Fibroblast of lung (primary cell): ENCODE measurements at regions not wholly inside any gene's neighbourhood (a gene's known extent, or its start where the extent isn't known, plus 50 kb on each side); places are given as distances from the start of the nearest gene placed in this dataset.
"Not testable (repeated sequence)": the region's sequence is repeated elsewhere in the genome, so short reads cannot be mapped to it uniquely, and the experiment has no call there.

ENCODE experiments used
- DNase-seq, 2 donors: peaks; one replicate each; pipeline versions ENCODE4 v3.0.0 to v3.0.0-alpha.2; 2010; ENCODE audit warnings: low read depth in 2 of 2
- H2AFZ ChIP-seq: 2 replicates; pipeline ENCODE4 v1.5.1; 2012; ENCODE audit warnings: low read length, control low read depth, inconsistent platforms
- H3K27ac ChIP-seq: 2 replicates; pipeline ENCODE4 v1.5.1; 2011; ENCODE audit warnings: low read length, control low read depth; ENCODE audit not compliant: insufficient read depth
- H3K27me3 ChIP-seq: 2 replicates; pipeline ENCODE4 v1.5.1; 2011; ENCODE audit warnings: mild to moderate bottlenecking, low read length; ENCODE audit not compliant: control insufficient read depth, insufficient read depth
- H3K36me3 ChIP-seq: 2 replicates; pipeline ENCODE4 v1.5.1; 2011; ENCODE audit warnings: low read length; ENCODE audit not compliant: control insufficient read depth, insufficient read depth
- H3K4me1 ChIP-seq: 2 replicates; pipeline ENCODE4 v1.5.1; 2011; ENCODE audit warnings: low read length; ENCODE audit not compliant: control insufficient read depth, insufficient read depth; ENCODE audit errors: extremely low read depth
- H3K4me2 ChIP-seq: 2 replicates; pipeline ENCODE4 v1.5.1; 2011; ENCODE audit warnings: low read length, control low read depth; ENCODE audit not compliant: insufficient read depth; ENCODE audit errors: extremely low read depth
- H3K4me3 ChIP-seq, 4 experiments: fragments of 200-600 bp in 1 of 4; sonication (generic) in 1 of 4; replicated peaks in 1 of 4; 2 replicates each; pipeline ENCODE4 v1.5.1; 2011 to 2016; ENCODE audit warnings: low read length in 4 of 4, low read depth in 3 of 4, mild to moderate bottlenecking in 3 of 4, control low read depth in 2 of 4, inconsistent platforms in 1 of 4, mixed read lengths in 1 of 4; ENCODE audit not compliant: insufficient read depth in 1 of 4; ENCODE audit errors: control extremely low read depth in 1 of 4
- H3K79me2 ChIP-seq: 2 replicates; pipeline ENCODE4 v1.5.1; 2012; ENCODE audit warnings: mild to moderate bottlenecking, low read length, inconsistent platforms; ENCODE audit not compliant: control insufficient read depth, insufficient read depth
- H3K9ac ChIP-seq: 2 replicates; pipeline ENCODE4 v1.5.1; 2011; ENCODE audit warnings: mild to moderate bottlenecking, low read length, control low read depth; ENCODE audit not compliant: insufficient read depth
- H3K9me3 ChIP-seq: 2 replicates; pipeline ENCODE4 v1.5.1; 2012; ENCODE audit warnings: low read depth, low read length; ENCODE audit not compliant: control insufficient read depth, insufficient read depth
- H4K20me1 ChIP-seq: 2 replicates; pipeline ENCODE4 v1.5.1; 2011; ENCODE audit warnings: low read length; ENCODE audit not compliant: control insufficient read depth, insufficient read depth; ENCODE audit errors: extremely low read depth
- CTCF ChIP-seq, 2 donors: IDR thresholded peaks in 1 of 2; conservative IDR thresholded peaks in 1 of 2; 1 replicate in 1 of 2; 2 replicates in 1 of 2; pipeline ENCODE4 v1.5.1; 2011 to 2012; ENCODE audit warnings: low read length in 2 of 2, control low read depth in 1 of 2, inconsistent platforms in 1 of 2, low read depth in 1 of 2, mild to moderate bottlenecking in 1 of 2
- EZH2 ChIP-seq: IDR thresholded peaks from 2 replicates; pipeline ENCODE4 v1.5.1; 2012; ENCODE audit warnings: low read length, control low read depth, mild to moderate bottlenecking; ENCODE audit errors: missing control alignments

- Histone ChIP-seq H3K9ac (no peak overlapping the region), H3K27ac (no peak overlapping the region), H3K9me3 (no peaks in the 10 kb centered on the region), H3K4me3 (no peak overlapping the region), H2AFZ (no peak overlapping the region), H3K27me3 (no peaks in the 10 kb centered on the region), H4K20me1 (no peaks in the 10 kb centered on the region), H3K36me3 (no peaks in the 10 kb centered on the region), H3K4me1 (no peaks in the 10 kb centered on the region), H3K79me2 (no peaks in the 10 kb centered on the region), H3K4me2 (no peak overlapping the region)
- TF ChIP-seq CTCF (conservative IDR thresholded peaks at IDR 0.05 in 1 of 2, IDR thresholded peaks at IDR 0.05 in 1 of 2; ENCODE audit: low read depth in 1 of 2, low read length in 2 of 2) (no peak), EZH2 (no peak)
- no peak for DNase-seq
Measured at GRCh38 chrX:1060562-1060960, 151.9 kb downstream of the CRLF2 start.

- no peak for TF ChIP-seq EZH2
- no peak overlapping the region for H3K27ac ChIP-seq
- DNase-seq = no peak
- H3K4me2 ChIP-seq = no peak overlapping the region
- H3K4me1 ChIP-seq = no peaks in the 10 kb centered on the region
- no peaks in the 10 kb centered on the region for H4K20me1 ChIP-seq
- no peak overlapping the region for H2AFZ ChIP-seq
- no peak overlapping the region for H3K4me3 ChIP-seq
- no peaks in the 10 kb centered on the region for H3K27me3 ChIP-seq
- no peaks in the 10 kb centered on the region for H3K79me2 ChIP-seq
- H3K9me3 ChIP-seq = no peaks in the 10 kb centered on the region
- no peak overlapping the region for H3K9ac ChIP-seq
- no peaks in the 10 kb centered on the region for H3K36me3 ChIP-seq
Measured at GRCh38 chrX:1059576-1060561, 152.6 kb downstream of the CRLF2 start.

GRCh38 chrX:1053600-1053999 is 158.8 kb downstream of the CRLF2 start:
- H2AFZ ChIP-seq, H4K20me1 ChIP-seq, H3K27ac ChIP-seq, DNase-seq, H3K27me3 ChIP-seq, H3K4me1 ChIP-seq, H3K36me3 ChIP-seq, H3K4me3 ChIP-seq, H3K9ac ChIP-seq, H3K4me2 ChIP-seq, H3K79me2 ChIP-seq, H3K9me3 ChIP-seq: not testable (repeated sequence)

GRCh38 chrX:1053072-1053471 is 159.4 kb downstream of the CRLF2 start:
- H3K9ac ChIP-seq = no peak overlapping the region
- no peak overlapping the region for H2AFZ ChIP-seq
- H3K4me2 ChIP-seq = no peak overlapping the region
- H3K4me3 ChIP-seq = no peak overlapping the region
- H3K4me1 ChIP-seq = no peaks in the 10 kb centered on the region
- H3K79me2 ChIP-seq = no peaks in the 10 kb centered on the region
- H3K27ac ChIP-seq = no peak overlapping the region
- H3K27me3 ChIP-seq = no peaks in the 10 kb centered on the region
- no peaks in the 10 kb centered on the region for H3K9me3 ChIP-seq
- TF ChIP-seq CTCF (conservative IDR thresholded peaks at IDR 0.05 in 1 of 2, IDR thresholded peaks at IDR 0.05 in 1 of 2; ENCODE audit: low read depth in 1 of 2, low read length in 2 of 2) (no peak), EZH2 (no peak)
- no peaks in the 10 kb centered on the region for H3K36me3 ChIP-seq
- DNase-seq = no peak
- no peaks in the 10 kb centered on the region for H4K20me1 ChIP-seq
